ENCODE measurements at regions not wholly inside any gene's neighbourhood (a gene's known extent, or its start where the extent isn't known, plus 50 kb on each side); places are given as distances from the start of the nearest gene placed in this dataset.

DNA sequence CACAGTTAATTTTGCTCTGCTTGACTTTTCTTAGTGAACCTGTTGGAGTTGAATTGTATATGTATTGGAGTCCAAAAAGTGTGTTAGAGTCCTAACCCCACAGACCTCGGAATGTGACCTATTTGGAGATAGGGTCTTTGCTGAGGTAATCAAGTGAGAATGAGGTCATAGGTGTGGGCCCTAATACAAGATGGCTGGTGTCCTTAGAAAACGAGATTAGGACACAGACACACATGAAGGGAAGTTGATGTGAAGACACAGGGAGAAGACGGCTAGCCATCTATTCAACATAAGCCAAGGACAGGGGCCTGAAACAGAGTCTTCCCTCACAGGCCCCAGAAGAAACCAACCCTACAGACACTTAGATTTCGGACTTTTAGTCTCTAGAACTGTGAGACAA, 260.6 kb upstream of the NEBL start:
- H3K4me1 ChIP-seq (ENCODE audit: insufficient read depth, low read length), result no peaks in the 10 kb centered on the region
- no peak overlapping the region for H3K4me2 ChIP-seq (ENCODE audit: insufficient read depth, low read length)
- no peaks in the 10 kb centered on the region for H4K20me1 ChIP-seq (ENCODE audit: insufficient read depth, low read length)
- H3K27ac ChIP-seq (ENCODE audit: low read length), result no peak overlapping the region
- no peak overlapping the region for H2AFZ ChIP-seq (ENCODE audit: low read depth, low read length)
- DNase-seq (no peak), ATAC-seq (ENCODE audit: insufficient read depth, low read depth) (no peak)
- no peaks in the 10 kb centered on the region for H3K9me3 ChIP-seq (ENCODE audit: insufficient read depth, low read length, severe bottlenecking)
- H3K36me3 ChIP-seq (ENCODE audit: insufficient read depth, low read length), result no peaks in the 10 kb centered on the region
- H3K27me3 ChIP-seq (ENCODE audit: insufficient read depth, low read length, poor library complexity), result no peaks in the 10 kb centered on the region
- TF ChIP-seq, protein P1, sequence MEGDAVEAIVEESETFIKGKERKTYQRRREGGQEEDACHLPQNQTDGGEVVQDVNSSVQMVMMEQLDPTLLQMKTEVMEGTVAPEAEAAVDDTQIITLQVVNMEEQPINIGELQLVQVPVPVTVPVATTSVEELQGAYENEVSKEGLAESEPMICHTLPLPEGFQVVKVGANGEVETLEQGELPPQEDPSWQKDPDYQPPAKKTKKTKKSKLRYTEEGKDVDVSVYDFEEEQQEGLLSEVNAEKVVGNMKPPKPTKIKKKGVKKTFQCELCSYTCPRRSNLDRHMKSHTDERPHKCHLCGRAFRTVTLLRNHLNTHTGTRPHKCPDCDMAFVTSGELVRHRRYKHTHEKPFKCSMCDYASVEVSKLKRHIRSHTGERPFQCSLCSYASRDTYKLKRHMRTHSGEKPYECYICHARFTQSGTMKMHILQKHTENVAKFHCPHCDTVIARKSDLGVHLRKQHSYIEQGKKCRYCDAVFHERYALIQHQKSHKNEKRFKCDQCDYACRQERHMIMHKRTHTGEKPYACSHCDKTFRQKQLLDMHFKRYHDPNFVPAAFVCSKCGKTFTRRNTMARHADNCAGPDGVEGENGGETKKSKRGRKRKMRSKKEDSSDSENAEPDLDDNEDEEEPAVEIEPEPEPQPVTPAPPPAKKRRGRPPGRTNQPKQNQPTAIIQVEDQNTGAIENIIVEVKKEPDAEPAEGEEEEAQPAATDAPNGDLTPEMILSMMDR (IDR thresholded peaks at IDR 0.05; ENCODE audit: borderline replicate concordance, extremely low read depth, low read length, poor library complexity, severe bottlenecking), result no peak
- no peak for TF ChIP-seq EZH2 (IDR thresholded peaks at IDR 0.05; ENCODE audit: borderline replicate concordance, low read depth, low read length, severe bottlenecking)
- H3K9ac ChIP-seq (ENCODE audit: low read depth, low read length), result no peak overlapping the region
- no peaks in the 10 kb centered on the region for H3K79me2 ChIP-seq (ENCODE audit: insufficient read depth, low read length)
- H3K4me3 ChIP-seq (ENCODE audit: low read depth in 1 of 2, low read length in 2 of 2), result no peak overlapping the region

DNA sequence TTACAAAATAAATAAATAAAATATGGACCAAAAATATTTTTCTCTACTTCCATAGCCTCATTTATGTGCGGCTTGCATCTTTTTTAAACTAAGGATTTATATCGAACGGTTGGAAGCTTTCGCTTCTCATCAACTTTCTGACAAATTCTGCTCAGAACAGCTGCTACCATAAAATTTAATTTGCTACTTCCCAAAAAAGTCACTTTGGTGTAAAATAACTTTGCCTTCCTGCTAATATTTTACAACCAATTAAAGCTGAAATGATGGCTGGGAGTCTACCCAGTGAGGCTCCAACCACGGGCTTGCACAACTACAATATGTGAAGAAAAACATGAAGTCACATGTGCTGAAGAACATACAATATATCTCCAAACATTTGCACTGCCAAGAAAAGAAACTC, 253.1 kb upstream of the NEBL start:
- H4K20me1 ChIP-seq (ENCODE audit: insufficient read depth, low read length), result no peaks in the 10 kb centered on the region
- no peaks in the 10 kb centered on the region for H3K4me1 ChIP-seq (ENCODE audit: insufficient read depth, low read length)
- no peaks in the 10 kb centered on the region for H3K79me2 ChIP-seq (ENCODE audit: insufficient read depth, low read length)
- no peaks in the 10 kb centered on the region for H3K9me3 ChIP-seq (ENCODE audit: insufficient read depth, low read length, severe bottlenecking)
- no peak overlapping the region for H3K4me3 ChIP-seq (ENCODE audit: low read depth in 1 of 2, low read length in 2 of 2)
- TF ChIP-seq, protein P1 (IDR thresholded peaks at IDR 0.05; ENCODE audit: borderline replicate concordance, extremely low read depth, low read length, poor library complexity, severe bottlenecking), result no peak
- TF ChIP-seq EZH2 (IDR thresholded peaks at IDR 0.05; ENCODE audit: borderline replicate concordance, low read depth, low read length, severe bottlenecking), result no peak
- no peak overlapping the region for H3K4me2 ChIP-seq (ENCODE audit: insufficient read depth, low read length)
- H2AFZ ChIP-seq (ENCODE audit: low read depth, low read length), result no peak overlapping the region
- DNase-seq (no peak), ATAC-seq (ENCODE audit: insufficient read depth, low read depth) (no peak)
- no peaks in the 10 kb centered on the region for H3K36me3 ChIP-seq (ENCODE audit: insufficient read depth, low read length)
- H3K9ac ChIP-seq (ENCODE audit: low read depth, low read length), result no peak overlapping the region
- H3K27me3 ChIP-seq (ENCODE audit: insufficient read depth, low read length, poor library complexity), result no peaks in the 10 kb centered on the region
- no peak overlapping the region for H3K27ac ChIP-seq (ENCODE audit: low read length)

DNA sequence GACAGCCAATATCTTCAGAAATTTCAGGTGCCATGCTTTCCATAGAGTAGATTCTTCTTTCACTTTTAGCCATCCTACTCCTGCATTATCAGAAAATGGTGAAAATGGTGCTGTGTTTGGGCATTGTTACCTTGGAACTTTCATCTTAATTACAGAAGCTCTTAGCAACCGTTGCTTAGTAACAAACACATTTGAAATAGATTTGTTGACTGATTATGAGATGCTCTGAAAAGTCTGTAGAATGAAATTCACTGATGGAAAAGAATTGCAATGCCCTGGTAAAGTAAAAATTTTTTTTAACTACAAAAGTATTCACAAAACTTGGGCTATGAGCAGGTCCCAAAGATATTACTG, 249.3 kb upstream of the NEBL start:
- Histone ChIP-seq H3K4me2 (ENCODE audit: insufficient read depth, low read length) (no peak overlapping the region), H3K27ac (ENCODE audit: low read length) (no peak overlapping the region), H3K4me3 (ENCODE audit: low read depth in 1 of 2, low read length in 2 of 2) (no peak overlapping the region), H3K9ac (ENCODE audit: low read depth, low read length) (no peak overlapping the region), H2AFZ (ENCODE audit: low read depth, low read length) (no peak overlapping the region), H3K9me3 (ENCODE audit: insufficient read depth, low read length, severe bottlenecking) (no peaks in the 10 kb centered on the region), H3K36me3 (ENCODE audit: insufficient read depth, low read length) (no peaks in the 10 kb centered on the region), H3K79me2 (ENCODE audit: insufficient read depth, low read length) (no peaks in the 10 kb centered on the region), H3K4me1 (ENCODE audit: insufficient read depth, low read length) (no peaks in the 10 kb centered on the region), H3K27me3 (ENCODE audit: insufficient read depth, low read length, poor library complexity) (no peaks in the 10 kb centered on the region), H4K20me1 (ENCODE audit: insufficient read depth, low read length) (no peaks in the 10 kb centered on the region)
- ATAC-seq (ENCODE audit: insufficient read depth, low read depth), result no peak
- no peak for TF ChIP-seq EZH2 (IDR thresholded peaks at IDR 0.05; ENCODE audit: borderline replicate concordance, low read depth, low read length, severe bottlenecking)
- TF ChIP-seq, protein P1 (IDR thresholded peaks at IDR 0.05; ENCODE audit: borderline replicate concordance, extremely low read depth, low read length, poor library complexity, severe bottlenecking), result no peak
- DNase-seq, result no peak

Measured in DND-41 (cell line).